DMS 273 (cell line): ENCODE measurements at regions not wholly inside any gene's neighbourhood (a gene's known extent, or its start where the extent isn't known, plus 50 kb on each side); places are given as distances from the start of the nearest gene placed in this dataset.
"Not testable (repeated sequence)": the region's sequence is repeated elsewhere in the genome, so short reads cannot be mapped to it uniquely, and the experiment has no call there.

Experiments
- DNase-seq: peaks from one replicate; lab custom pipeline; 2025; ENCODE audit not compliant: unreplicated experiment; lab: John Stamatoyannopoulos, UW

GRCh38 chr13:50755862-50756685 is 87.4 kb downstream of the DLEU7 start:
- DNase-seq, result peak; percentile 77

GRCh38 chr13:50757008-50757407 is 86.5 kb downstream of the DLEU7 start:
- peak; percentile 33 for DNase-seq

GRCh38 chr13:50758796-50759195 is 84.7 kb downstream of the DLEU7 start:
- DNase-seq, result no peak

GRCh38 chr13:50760751-50761150 is 82.7 kb downstream of the DLEU7 start:
- DNase-seq, result no peak

DNA sequence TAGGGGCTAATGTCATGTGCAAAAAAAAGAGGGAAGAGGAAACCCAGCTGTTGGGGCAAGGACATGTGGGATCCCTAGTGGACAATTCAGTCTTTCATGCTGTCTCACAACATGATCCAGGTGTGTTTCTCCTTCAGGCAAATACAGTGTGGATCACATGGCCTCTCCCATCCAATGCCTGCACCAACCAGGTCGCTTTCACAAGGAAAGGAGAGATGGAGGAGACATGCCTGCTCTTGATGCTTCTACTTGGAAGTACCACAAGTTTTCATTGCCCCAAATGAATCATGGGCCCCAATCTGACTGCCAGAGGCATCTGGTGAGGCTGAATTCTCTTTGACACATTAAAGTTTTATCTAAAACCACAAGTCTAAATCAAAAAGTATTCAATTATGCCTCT is 82.1 kb downstream of the DLEU7 start:
- DNase-seq, result no peak

DNA sequence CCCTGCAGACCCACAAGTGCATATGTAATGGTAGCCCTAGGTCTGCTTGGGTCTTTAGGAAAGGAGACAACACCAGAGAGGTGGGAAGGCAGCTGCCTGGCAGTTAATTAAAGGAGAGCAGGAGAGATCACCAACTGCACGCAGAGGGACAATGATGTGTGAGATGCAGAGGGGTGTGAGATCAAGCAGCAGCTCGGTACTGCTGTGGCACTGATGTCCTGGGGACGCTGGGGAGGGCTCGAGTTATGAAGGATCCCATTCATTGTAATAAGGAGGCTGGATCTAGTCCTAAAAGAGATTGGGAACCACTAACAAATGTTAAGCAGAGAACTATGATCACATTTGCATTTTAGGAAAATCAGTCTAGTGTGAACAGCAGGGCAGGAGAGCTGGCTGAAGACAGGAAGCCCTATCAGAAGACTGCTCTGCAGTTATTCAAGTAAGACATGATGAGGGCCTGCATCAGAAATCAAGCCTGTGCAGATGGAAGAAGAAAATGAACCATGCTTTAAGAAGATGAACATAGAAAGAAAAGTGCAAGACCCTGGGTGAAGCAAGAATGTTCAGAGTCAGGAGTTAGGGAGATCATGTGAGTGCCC is 80.4 kb downstream of the DLEU7 start:
- DNase-seq, result no peak

GRCh38 chr13:50766013-50766412 is 77.5 kb downstream of the DLEU7 start:
- peak; percentile 11 for DNase-seq

- DNase-seq, result no peak
Observed at GRCh38 chr13:50766695-50767094, 76.8 kb downstream of the DLEU7 start.

DNA sequence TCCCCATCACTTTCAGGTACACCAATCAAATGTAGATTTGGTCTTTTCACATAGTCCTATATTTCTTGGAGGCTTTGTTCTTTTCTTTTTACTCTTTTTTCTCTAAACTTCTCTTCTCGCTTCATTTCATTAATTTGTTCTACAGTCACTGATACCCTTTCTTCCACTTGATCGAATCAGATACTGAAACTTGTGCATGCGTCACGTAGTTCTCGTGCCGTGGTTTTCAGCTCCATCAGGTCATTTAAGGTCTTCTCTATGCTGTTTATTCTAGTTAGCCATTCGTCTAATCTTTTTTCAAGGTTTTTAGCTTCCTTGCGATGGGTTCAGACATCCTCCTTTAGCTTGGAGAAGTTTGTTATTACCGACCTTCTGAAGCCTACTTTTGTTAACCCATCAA is 70.6 kb downstream of the DLEU7 start:
- not testable (repeated sequence) for DNase-seq
